ENCODE measurements at regions not wholly inside any gene's neighbourhood (a gene's known extent, or its start where the extent isn't known, plus 50 kb on each side); places are given as distances from the start of the nearest gene placed in this dataset.

DNA sequence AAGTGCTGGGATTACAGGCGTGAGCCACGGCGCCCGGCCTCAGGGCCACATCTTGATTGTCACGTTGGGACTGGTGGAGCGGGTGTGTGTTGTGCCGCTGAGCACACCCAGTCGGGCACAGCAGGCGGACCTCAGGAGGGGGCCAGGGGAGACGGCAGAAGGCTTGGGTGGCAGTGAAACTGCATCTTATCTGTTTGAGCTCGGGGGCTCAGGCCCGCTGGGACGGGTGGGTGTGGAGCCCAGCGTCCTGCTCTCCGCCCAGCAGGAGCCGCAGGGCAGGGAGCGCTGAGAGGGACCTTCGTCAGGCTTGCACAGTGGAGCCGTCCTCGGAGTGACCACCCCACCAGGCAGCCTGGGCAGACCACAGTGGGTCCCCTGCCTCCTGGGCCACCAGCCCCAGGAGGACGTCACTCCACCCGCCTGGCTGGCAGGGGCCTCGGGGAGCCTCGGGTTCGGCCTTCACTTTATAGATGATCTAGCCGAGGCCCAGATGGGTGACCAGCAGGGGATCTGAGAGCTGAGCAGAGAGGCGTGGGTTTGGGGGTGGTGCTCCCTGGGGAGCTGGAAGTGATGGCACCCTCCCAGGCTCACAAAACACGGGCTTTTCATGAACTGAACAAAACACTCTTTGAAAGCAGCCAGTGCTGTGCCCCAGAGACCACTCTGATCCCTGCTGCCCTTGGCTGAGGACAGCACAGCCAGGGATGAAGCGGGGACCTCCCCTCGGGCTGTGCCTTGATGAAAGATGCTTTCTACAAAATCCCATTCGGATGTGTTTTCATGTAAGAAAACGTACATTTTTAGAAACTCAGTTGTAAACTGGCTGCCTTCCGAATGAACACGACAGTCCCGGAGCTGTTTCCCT lies 181.1 kb downstream of the SEC14L1 start:
- no peak for DNase-seq (ENCODE audit: low read depth)

DNA sequence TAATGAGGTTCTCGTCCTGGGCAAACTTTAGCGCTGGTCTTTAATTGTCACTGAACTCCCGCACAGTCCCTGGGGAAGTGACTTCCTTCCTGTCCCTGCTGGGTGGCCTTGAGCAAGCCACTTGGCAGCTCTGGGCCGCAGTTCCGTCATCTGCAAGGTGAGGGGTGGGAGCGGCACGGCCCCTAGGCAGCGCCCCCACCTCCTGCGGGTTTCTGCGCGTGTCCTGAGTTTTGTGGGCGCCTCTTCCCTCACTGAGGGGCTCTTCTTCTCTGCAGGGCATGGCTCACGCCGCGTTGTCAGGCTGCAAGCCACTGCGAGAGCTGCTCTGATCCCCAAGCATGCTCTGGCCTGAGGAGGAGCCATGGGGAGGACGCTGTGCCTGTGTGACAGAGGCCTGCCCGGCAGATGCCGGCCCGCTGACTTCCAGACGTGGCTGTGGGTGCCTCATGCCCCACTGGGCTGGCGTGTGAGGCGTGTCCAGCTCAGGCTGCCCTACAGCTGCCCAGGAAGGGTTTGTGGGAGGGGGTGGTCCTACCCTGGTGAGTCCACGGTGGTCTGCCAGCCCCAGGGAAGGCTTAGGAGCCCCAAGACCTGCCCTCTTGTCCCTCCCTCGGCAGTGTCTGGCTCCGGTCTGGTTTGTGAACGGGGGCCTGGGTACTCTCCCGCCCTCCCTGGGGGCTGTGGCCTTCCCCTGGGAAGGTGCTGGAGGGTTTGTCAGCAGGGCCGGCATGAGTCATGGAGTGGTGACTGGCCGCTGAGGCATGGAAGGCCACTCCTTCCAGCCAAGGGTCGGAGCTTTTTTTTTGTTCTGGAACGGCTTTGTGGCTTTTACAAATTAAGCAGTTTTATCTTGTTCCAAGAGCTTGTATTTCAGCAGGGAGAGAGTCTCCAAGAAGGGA lies 182.0 kb downstream of the SEC14L1 start:
- no peak for DNase-seq (ENCODE audit: low read depth)

DNA sequence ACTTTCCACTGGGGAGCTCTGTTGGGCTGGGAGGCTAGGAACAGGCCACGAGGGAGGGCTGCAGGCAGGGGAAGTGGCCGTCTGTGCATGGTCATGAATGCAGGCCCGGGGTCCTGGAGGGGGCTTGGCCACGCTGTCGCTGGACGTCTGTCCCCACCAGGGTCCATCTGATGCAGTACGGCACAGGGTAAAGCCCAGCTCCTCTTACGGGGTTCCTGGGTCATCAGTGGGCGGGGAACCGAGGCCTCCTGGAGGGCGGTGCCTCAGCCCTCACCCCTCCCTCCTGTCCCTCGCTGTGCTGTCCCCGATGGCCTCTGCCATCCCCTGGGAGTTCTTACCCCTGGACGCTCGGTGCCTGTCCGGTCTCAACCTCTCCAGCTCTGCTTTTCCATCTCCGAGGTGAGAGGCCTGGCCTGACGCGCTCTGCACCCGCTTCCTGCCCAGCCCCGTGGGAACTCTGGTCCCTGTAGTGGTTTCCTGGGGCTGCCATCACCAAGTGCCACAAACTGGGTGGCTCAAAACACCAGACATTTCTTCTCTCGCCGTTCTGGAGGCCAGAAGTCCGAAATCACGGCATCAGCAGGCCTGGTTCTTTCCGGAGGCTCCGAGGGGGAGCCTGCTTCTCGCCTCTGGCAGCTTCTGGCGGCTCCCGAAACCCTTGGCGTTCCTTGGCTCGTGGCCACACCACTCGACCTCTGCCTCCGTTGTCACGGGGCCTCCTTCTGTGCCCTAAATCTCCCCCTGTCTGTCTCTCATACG lies 182.8 kb downstream of the SEC14L1 start:
- no peak for DNase-seq (ENCODE audit: low read depth)

GRCh38 chr17:77324227-77324626 lies 183.5 kb downstream of the SEC14L1 start:
- DNase-seq (ENCODE audit: low read depth) = no peak

DNA sequence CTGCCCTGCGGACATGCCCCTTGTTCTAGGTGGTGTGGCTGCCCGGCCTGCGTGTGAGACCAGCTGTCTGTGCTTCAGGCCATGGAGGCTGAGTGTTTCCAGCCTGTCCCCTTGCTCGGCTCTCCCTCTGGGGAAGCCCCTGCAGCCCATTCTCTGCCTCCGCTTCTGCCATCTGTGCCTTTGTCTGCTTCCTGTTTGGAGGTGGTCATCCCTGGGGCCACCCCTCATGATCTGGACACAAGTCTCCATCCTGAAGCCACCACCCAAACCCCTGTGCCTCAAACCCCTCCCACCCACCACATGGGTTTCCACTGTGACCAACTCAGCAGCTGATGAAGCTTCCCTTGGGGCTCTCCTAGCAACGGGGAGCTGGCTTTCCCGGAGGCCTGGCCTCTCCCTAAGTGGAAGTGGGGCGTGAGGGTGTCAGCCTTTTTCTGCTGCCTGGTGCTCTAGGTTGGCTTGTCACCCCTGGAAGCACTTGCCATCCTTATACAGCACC lies 184.9 kb downstream of the SEC14L1 start:
- DNase-seq (ENCODE audit: low read depth) = no peak

DNA sequence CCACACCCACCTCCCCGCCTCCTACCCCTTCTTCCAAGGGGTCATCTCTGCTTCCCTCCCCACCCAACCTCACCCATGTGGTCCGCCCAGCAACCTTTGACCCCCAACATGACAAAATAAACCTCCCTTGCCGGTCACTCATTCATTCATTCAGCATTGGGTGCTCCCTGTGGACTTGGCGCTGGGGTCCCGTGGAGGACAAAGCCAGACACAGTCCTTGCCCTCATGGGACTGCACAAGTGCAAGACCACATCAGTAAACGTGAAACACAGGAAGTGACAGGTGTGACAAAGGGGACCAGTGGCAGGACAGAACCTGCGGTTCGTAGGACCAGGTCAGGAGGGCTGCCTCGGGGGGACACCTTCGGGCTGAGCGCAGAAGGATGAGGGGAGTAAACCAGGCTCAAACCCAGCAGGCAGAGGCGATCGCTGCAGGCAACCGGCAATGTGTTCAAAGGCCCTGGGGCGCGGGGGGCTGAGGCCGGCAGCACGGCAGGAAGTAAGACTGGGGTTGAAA lies 185.4 kb downstream of the SEC14L1 start:
- no peak for DNase-seq (ENCODE audit: low read depth)

DNA sequence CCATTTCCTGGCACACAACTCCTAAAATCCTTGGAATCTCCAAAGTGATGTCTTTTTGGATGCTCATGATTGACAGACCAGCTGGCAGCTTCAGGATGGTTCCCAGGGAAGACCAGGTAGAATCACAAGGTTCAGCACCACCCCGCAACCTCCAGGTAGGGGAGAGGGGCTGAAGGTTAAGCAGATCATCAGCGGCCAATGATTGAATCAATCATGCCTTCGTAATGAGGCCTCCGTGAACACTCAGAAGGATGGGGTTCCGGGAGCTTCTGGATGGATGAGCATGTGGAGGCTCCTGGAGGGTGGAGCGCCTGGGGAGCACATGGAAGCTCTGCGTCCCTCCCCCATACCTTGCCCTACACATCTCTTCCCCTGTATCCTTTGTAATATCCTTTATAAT lies 185.9 kb downstream of the SEC14L1 start:
- no peak for DNase-seq (ENCODE audit: low read depth)

GRCh38 chr17:77327181-77327565 lies 186.4 kb downstream of the SEC14L1 start:
- no peak for DNase-seq (ENCODE audit: low read depth)

DNA sequence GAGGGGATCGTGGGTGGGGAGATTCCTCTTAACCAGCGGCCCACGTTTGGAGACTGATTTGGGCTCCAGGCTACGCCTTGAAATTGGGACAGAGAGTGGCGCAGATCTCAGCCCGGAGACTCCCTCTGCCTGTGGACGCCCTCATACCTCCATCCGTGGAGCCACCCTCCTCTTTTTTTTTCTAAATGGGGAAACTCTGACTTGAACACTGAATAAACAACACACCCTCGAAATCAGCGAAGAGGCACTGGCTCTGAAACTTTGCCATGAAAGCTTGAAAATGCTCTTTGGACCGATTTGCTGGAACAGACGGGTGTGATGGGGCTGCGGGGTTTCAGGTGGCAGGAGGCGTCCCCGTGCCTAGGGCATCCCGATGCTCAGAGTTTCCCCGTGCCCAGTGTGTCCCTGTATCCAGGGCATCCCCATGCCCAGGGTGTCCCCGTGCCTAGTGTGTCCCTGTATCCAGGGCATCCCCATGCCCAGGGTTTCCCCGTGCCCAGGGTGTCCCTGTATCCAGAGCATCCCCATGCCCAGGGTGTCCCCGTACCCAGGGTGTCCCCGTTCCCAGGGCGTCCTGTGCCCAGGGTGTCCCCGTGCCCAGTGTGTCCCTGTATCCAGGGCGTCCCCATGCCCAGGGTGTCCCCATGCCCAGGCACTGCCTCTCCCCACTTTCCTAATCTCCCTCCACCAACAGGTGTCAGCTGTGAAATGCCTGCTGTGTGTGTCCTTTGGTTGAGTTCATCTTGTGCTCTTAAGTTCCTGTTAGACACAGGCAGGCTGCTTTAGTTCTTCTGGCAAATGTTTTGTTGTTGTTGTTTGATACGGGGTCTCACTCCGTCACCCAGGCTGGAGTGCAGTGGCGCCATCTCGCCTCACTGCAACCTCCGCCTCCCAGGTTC lies 187.0 kb downstream of the SEC14L1 start:
- DNase-seq (ENCODE audit: low read depth) = no peak

DNA sequence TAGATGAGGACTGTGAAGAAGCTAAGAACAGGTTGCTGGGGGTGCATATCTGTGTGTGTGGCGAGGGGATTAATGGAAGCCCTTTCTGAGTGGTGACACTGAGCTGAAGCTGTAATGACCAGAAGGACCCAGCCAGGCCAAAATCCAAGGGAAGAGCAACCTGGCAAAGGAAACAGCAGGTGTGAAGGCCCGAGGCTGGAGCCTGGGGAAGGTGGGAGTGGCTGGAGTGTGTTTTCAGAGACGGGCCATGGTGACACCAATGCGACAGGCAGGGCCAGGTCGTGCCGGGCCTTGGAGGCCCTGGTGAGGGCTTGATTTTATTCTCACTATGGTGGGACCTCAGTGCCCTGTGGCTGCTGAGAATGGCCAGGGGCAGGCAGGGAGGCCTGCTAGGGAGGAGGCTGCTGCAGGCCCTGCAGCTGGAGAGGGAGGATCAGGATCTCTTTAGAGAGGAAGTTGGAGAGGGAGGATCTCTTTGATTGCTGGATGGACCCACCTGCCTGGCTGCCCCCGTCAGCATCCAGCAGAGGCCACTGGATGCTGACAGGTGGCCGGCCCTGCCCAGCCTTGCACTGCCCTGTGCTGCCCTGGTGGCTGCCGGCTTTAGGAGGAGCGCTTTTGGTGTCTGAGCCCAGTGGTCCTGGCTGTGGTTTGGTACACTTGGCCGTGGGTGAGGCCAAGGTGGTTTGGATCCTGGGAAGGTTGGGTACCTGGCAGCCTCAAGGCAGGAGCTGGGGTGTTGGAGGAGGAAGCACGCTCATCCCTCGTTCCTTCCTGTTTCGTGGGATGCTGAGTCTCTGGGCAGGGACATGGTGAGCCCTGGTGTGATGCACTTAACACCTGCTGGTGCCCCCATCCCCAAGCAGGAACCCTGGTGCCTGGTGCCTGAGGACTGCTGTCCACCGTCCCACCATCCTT lies 188.3 kb downstream of the SEC14L1 start:
- no peak for DNase-seq (ENCODE audit: low read depth)

- no peak for DNase-seq (ENCODE audit: low read depth)
Observed at GRCh38 chr17:77329741-77330531, 189.2 kb downstream of the SEC14L1 start.

GRCh38 chr17:77330602-77331081 lies 189.9 kb downstream of the SEC14L1 start:
- no peak for DNase-seq (ENCODE audit: low read depth)

DNA sequence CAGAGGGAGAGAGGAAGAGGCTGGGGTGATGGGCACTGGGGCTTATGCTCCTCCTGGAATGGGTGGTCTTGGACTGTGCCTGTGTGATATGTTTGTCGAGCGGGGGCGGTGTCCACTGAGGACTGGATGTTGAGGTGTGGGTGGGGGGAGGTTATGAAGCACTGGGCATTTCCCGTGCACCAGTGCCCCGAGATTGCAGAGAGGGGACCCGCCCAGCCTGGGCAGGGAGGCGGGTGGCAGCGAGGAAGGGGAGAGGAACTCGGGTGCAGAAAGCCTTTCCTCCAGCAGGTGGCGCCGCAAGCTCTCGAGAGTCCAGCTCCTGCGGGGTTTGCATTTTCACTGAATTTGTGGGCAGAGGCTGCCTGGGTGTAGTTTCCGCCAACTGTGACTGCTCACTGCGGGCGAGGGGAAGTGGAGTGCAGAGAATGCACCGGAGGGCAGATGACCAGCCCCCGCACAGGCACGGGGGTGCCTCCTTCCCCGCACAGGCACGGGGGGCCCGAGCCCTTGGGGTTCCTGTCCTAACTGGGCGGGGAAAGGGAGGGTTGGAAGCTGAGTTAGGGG lies 190.6 kb downstream of the SEC14L1 start:
- DNase-seq (ENCODE audit: low read depth) = peak; percentile 93

DNA sequence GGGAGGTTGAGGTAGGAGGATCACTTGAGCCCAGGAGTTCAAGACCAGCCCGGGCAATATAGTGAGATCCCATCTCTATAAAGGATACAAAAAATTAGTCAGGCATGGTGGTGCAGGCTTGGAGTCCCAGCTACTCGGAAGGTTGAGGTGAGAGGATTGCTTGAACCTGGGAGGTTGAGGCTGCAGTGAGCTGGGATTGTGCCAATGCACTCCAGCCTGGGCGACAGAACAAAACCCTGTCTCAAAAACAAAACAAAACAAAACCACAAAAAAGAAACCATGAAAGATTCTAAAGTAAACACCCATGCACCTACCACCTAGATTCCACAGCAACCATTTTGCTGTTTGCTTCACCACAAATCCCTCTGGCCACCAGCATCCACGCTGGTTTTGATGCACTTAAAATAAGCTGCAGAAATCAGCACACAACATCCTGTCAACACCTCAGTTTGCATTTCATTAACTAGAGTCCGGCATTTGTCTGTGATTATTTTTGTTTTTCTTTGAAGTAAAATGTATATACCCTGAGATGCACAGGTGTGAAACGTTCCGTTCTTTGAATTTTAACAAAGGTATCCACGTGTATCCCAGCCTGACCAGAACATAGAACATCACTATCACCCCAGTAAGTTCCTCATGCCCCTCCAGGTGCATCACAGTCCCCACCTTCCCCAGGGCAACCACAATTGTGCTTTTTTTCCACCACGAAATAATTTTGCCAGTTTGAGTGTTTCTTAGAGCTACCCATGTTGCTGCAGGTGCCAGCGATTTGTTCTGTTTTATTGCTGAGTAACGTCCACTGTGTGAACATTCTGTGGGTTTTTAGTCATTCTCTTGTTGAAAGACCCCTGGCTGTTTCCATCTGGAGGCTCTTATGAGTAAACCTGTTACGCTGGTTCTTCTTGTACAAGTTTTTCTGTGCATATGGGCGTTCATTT lies 191.5 kb downstream of the SEC14L1 start:
- no peak for DNase-seq (ENCODE audit: low read depth)

- peak; percentile 46 for DNase-seq (ENCODE audit: low read depth)
Observed at GRCh38 chr17:77332981-77333685, 192.4 kb downstream of the SEC14L1 start.

DNA sequence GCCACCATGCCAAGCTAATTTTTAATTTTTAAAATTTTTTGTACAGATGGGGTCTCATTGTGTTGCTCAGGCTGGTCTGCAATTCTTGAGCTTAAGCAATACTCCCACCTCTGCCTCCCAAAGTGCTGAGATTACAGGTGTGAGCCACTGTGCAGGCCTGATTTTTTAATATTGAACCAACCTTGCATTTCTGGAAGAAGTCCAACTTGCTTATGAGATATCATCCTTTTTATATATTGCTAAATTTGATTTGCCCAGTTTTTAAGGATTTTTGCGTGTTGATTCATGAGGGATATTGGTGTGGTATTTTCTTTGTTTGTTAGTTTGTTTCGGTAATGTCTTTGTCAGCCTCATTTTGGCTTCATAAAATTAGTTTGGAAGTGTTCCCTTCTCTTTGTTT lies 196.4 kb downstream of the SEC14L1 start:
- no peak for DNase-seq (ENCODE audit: low read depth)
